ENCODE measurements at regions not wholly inside any gene's neighbourhood (a gene's known extent, or its start where the extent isn't known, plus 50 kb on each side); places are given as distances from the start of the nearest gene placed in this dataset.

DNA sequence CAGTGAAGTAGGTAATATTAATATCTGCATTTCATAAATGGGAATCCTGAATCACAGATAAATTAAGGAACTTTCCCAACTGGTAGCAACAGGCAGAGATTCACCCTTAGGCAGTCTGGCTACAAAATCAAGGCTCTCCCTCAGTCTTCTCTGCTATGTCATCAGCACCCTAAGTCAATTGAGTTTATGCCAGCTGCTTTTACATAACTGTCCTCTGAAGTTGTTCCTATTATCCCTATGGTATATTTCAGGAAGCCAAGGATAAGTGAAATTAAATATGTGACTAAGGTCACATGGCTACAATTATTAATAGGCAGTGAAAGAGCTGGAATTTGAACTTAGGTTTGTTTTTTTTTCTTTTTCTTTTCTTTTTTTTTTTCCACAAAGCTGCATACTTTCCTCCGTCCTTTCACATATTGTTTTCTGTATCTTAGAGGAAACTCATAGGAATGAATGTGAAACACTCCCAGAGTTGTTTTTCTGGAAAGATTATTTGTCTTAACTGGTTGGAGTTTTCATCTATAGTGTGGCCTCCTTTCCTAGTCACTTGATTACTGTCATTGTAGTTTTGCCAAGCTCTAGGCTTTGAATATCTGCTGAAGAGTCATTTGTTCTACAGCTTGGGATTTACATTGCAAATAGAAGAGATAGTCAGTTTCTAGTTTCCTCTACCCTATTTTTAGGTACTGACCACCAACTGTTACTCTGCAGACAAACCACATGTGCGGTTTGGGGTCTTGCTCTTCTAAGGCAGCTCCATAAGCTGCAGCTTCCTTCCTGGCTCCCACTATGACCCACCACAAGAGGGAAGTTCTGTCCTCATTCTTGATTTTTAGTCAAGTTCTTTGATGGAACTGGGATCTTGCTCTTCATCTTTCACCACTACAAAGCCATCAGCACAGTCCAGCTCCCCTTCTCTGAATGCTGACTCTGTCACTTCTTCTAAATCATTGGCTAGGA is 338.0 kb upstream of the KIAA1217 start:
- Mint-ChIP-seq H3K27ac (no peak overlapping the region), H3K4me1 (no peaks in the 10 kb centered on the region), H3K9me3 (no peaks in the 10 kb centered on the region), H3K4me3 (no peak overlapping the region), H3K36me3 (ENCODE audit: low read depth) (no peaks in the 10 kb centered on the region), H3K27me3 (peaks cover 4% of the 10 kb centered on the region)
- DNase-seq (no peak), ATAC-seq (no peak)

- H3K27me3 Mint-ChIP-seq, result peaks cover 4% of the 10 kb centered on the region
- H3K9me3 Mint-ChIP-seq, result no peaks in the 10 kb centered on the region
- H3K4me1 Mint-ChIP-seq, result no peaks in the 10 kb centered on the region
- no peak for ATAC-seq
- no peak overlapping the region for H3K4me3 Mint-ChIP-seq
- no peak for DNase-seq
- H3K36me3 Mint-ChIP-seq (ENCODE audit: low read depth), result no peaks in the 10 kb centered on the region
- no peak overlapping the region for H3K27ac Mint-ChIP-seq
Observed at GRCh38 chr10:23872290-23872689, 336.6 kb upstream of the KIAA1217 start.

- Mint-ChIP-seq H3K27ac (no peak overlapping the region), H3K4me3 (no peak overlapping the region), H3K9me3 (no peaks in the 10 kb centered on the region), H3K4me1 (no peaks in the 10 kb centered on the region), H3K36me3 (ENCODE audit: low read depth) (no peaks in the 10 kb centered on the region), H3K27me3 (no peaks in the 10 kb centered on the region)
- ATAC-seq, result no peak
- DNase-seq, result no peak
Observed at GRCh38 chr10:23877791-23878320, 331.1 kb upstream of the KIAA1217 start.

DNA sequence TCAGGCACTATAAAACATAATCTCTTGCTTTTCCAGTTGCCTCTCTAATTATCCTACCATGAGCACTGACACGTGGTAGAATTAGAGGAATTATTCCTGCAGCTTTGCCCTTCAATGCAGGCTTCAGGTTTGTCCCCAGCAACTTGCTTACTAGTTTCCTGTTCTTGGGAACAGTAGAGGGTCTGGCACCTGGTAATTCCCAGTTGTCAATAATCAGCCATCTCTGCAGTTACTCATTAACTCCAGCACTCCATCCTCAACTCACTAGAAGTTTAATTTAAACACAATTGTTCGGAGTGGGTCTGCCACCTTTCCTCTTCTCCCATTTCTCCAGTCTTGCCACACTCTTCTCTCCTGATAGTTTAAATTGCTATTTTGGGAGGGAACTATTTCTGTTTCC is 324.3 kb upstream of the KIAA1217 start:
- no peak for ATAC-seq
- Mint-ChIP-seq H3K27me3 (no peaks in the 10 kb centered on the region), H3K36me3 (ENCODE audit: low read depth) (no peaks in the 10 kb centered on the region), H3K27ac (no peak overlapping the region), H3K4me3 (no peak overlapping the region), H3K4me1 (no peaks in the 10 kb centered on the region), H3K9me3 (no peaks in the 10 kb centered on the region)
- DNase-seq, result no peak

DNA sequence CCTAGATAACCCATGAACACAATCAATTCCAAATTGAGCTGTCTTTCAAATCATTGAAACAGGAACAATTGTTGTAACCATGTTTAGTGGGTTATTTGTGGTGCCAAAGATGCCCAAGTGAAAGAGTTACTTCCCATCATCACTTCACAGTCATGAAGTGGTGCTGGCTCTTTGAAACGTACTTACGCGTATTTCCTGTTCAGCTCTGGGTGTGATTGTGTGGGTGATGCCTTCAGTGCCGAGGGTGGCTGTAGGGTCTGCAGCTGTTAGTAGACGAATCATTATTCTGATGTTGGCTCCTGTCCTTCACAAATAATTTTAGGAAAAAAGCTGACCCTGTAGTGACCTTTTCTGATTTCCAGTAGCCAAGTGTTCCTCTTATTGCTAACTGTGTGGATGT is 323.1 kb upstream of the KIAA1217 start:
- DNase-seq (no peak), ATAC-seq (no peak)
- no peak overlapping the region for H3K4me3 Mint-ChIP-seq
- H3K27ac Mint-ChIP-seq, result no peak overlapping the region
- no peaks in the 10 kb centered on the region for H3K4me1 Mint-ChIP-seq
- H3K9me3 Mint-ChIP-seq, result no peaks in the 10 kb centered on the region
- no peaks in the 10 kb centered on the region for H3K27me3 Mint-ChIP-seq
- H3K36me3 Mint-ChIP-seq (ENCODE audit: low read depth), result no peaks in the 10 kb centered on the region

- no peaks in the 10 kb centered on the region for H3K36me3 Mint-ChIP-seq (ENCODE audit: low read depth)
- H3K4me3 Mint-ChIP-seq, result no peak overlapping the region
- no peaks in the 10 kb centered on the region for H3K9me3 Mint-ChIP-seq
- no peak for DNase-seq
- ATAC-seq, result no peak
- H3K27me3 Mint-ChIP-seq, result peaks cover 2% of the 10 kb centered on the region
- no peak overlapping the region for H3K27ac Mint-ChIP-seq
- no peaks in the 10 kb centered on the region for H3K4me1 Mint-ChIP-seq
Observed at GRCh38 chr10:23886355-23886754, 322.6 kb upstream of the KIAA1217 start.

DNA sequence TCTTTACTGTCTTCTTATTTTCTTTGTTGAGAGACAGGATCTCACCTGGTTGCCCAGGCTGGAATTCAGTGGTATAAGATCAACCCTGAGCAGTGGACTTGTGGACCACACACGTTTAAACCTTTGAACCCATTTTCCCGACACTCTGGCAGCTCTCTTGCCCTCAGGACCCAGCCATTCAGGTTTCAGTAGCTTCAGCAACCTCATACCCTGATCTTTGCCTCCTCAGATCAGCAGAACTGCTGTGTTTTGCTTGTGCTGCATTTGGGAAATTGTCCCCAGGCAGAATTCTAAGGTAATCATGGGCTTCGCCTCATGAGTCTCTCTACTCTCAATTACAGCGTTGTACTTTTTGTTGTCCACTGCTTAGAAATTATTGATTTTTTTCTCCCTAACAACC is 317.6 kb upstream of the KIAA1217 start:
- no peak for ATAC-seq
- Mint-ChIP-seq H3K27ac (no peak overlapping the region), H3K4me3 (no peak overlapping the region), H3K27me3 (peaks cover 2% of the 10 kb centered on the region), H3K4me1 (no peaks in the 10 kb centered on the region), H3K9me3 (no peaks in the 10 kb centered on the region), H3K36me3 (ENCODE audit: low read depth) (no peaks in the 10 kb centered on the region)
- no peak for DNase-seq

DNA sequence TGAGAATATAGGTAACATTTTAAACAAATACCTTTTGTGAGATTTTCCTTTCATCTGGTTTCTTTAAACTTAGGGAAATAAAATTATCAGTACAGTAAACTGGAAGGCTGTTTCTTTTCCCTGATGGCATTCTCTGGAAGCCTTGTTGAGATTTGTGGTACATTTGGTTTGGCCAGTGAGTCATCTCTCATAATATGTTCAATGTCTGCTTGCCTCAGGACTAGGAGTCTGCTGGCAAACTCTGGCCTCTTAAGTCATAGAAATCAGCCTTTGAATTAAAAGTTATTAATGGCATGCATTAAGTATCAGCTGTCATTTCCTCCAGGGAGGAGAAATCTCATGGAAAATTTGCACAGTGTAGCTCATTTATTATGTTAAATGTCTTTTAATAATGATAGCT is 316.6 kb upstream of the KIAA1217 start:
- Mint-ChIP-seq H3K9me3 (no peaks in the 10 kb centered on the region), H3K36me3 (ENCODE audit: low read depth) (no peaks in the 10 kb centered on the region), H3K27me3 (peaks cover 2% of the 10 kb centered on the region), H3K4me3 (no peak overlapping the region), H3K27ac (no peak overlapping the region), H3K4me1 (no peaks in the 10 kb centered on the region)
- DNase-seq (no peak), ATAC-seq (no peak)

- ATAC-seq, result no peak
- Mint-ChIP-seq H3K27ac (no peak overlapping the region), H3K36me3 (ENCODE audit: low read depth) (no peaks in the 10 kb centered on the region), H3K4me3 (no peak overlapping the region), H3K4me1 (no peaks in the 10 kb centered on the region), H3K9me3 (no peaks in the 10 kb centered on the region), H3K27me3 (no peaks in the 10 kb centered on the region)
- no peak for DNase-seq
Observed at GRCh38 chr10:23897267-23897666, 311.7 kb upstream of the KIAA1217 start.

GRCh38 chr10:23897861-23898260 is 311.1 kb upstream of the KIAA1217 start:
- ATAC-seq (no peak), DNase-seq (no peak)
- Mint-ChIP-seq H3K27ac (no peak overlapping the region), H3K4me1 (no peaks in the 10 kb centered on the region), H3K4me3 (no peak overlapping the region), H3K9me3 (no peaks in the 10 kb centered on the region), H3K27me3 (no peaks in the 10 kb centered on the region), H3K36me3 (ENCODE audit: low read depth) (no peaks in the 10 kb centered on the region)

DNA sequence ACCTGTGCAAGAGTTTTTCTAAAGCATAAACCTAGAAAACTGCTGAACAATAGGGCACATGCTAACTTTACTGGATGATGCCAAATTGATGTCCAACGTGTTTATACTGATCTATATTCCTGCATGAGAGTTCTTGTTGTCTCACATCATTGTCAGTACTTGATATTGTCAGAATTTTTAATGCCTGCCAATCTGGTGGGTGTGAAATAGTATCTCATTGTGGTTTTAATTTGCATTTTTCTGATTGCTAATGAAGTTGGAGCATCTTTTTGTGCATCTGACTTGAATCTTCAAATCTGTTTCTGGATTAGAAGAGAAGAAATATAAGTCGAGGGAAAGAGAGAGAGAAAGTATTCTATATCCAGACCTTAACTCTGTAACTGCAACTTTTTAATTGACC is 309.8 kb upstream of the KIAA1217 start:
- H3K4me3 Mint-ChIP-seq, result no peak overlapping the region
- no peak overlapping the region for H3K27ac Mint-ChIP-seq

DNA sequence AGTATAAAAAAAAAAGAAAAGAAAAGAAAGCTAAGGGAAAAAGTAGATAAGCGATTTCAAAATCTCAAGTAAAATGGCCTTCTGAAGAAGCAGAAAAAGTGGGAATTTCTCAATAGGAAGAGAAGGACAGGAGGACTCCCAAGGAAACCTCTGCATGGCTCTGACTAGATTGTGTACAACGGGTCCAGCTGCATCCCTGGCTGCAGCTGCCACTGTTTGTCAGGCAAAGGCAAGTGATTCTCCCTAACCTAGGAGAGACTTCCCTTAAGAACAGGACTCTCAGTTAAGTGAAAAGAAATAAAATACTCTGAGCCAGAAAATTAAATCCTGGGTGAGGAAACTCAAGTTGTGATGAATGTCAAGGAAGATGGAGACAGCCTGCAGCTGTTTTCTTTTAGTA is 298.6 kb upstream of the KIAA1217 start:
- Mint-ChIP-seq H3K27ac (no peak overlapping the region), H3K4me1 (no peaks in the 10 kb centered on the region), H3K36me3 (ENCODE audit: low read depth) (no peaks in the 10 kb centered on the region), H3K4me3 (no peak overlapping the region), H3K9me3 (peaks cover 4% of the 10 kb centered on the region), H3K27me3 (no peaks in the 10 kb centered on the region)
- DNase-seq (no peak), ATAC-seq (no peak)

More for the DNA sequence above, 309.8 kb upstream of the KIAA1217 start:
- DNase-seq (no peak), ATAC-seq (no peak)
- H3K27me3 Mint-ChIP-seq, result no peaks in the 10 kb centered on the region
- H3K4me1 Mint-ChIP-seq, result no peaks in the 10 kb centered on the region
- H3K9me3 Mint-ChIP-seq, result no peaks in the 10 kb centered on the region
- no peaks in the 10 kb centered on the region for H3K36me3 Mint-ChIP-seq (ENCODE audit: low read depth)

- Mint-ChIP-seq H3K27ac (no peak overlapping the region), H3K4me3 (no peak overlapping the region), H3K4me1 (no peaks in the 10 kb centered on the region), H3K27me3 (no peaks in the 10 kb centered on the region), H3K9me3 (peaks cover 4% of the 10 kb centered on the region), H3K36me3 (ENCODE audit: low read depth) (no peaks in the 10 kb centered on the region)
- no peak for ATAC-seq
- no peak for DNase-seq
Observed at GRCh38 chr10:23912884-23913404, 296.0 kb upstream of the KIAA1217 start.

- ATAC-seq (no peak), DNase-seq (no peak)
- H3K9me3 Mint-ChIP-seq, result peaks cover 4% of the 10 kb centered on the region
- H3K36me3 Mint-ChIP-seq (ENCODE audit: low read depth), result no peaks in the 10 kb centered on the region
- H3K4me1 Mint-ChIP-seq, result no peaks in the 10 kb centered on the region
- H3K27me3 Mint-ChIP-seq, result no peaks in the 10 kb centered on the region
- H3K27ac Mint-ChIP-seq, result no peak overlapping the region
- H3K4me3 Mint-ChIP-seq, result no peak overlapping the region
Observed at GRCh38 chr10:23914641-23915040, 294.3 kb upstream of the KIAA1217 start.

DNA sequence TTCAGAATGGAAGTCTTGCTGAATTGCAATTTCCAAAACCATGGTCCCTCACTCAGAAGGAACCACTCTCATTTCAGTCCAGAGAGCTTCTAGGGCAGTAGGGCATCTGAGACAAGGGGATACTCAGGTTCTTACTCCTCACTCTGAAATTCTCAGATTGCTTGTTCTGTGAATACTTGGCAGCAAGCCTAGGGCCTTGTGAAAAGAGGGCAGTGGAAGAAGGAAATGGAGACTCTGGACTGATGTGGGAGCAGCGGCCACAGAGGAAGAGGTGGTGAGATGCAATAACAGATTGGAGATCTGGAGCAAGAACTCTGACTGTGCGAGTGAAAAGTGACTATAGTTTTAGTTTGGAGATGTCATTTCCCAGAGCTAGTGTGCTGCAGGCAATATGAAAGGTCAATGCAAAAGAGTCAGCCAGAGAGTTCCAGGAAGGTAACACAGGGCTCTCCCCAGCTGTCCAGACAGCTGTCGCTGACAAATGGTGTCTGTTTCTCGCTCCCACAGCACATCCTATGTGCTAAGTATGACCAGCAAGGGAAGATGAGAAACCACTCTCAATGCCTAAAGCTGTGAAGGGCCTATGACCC is 291.6 kb upstream of the KIAA1217 start:
- Mint-ChIP-seq H3K4me3 (no peak overlapping the region), H3K27me3 (no peaks in the 10 kb centered on the region), H3K9me3 (peaks cover 14% of the 10 kb centered on the region), H3K36me3 (ENCODE audit: low read depth) (no peaks in the 10 kb centered on the region), H3K27ac (no peak overlapping the region), H3K4me1 (no peaks in the 10 kb centered on the region)
- ATAC-seq (no peak), DNase-seq (no peak)
